Liver (tissue), 3 donors: ENCODE measurements at regions not wholly inside any gene's neighbourhood (a gene's known extent, or its start where the extent isn't known, plus 50 kb on each side); places are given as distances from the start of the nearest gene placed in this dataset.

ENCODE experiments used
- CTCF ChIP-seq: fragments of 150-350 bp; IDR thresholded peaks from 2 replicates; pipeline ENCODE4 v1.5.1; 2017; ENCODE audit warnings: improper control_type of control experiment, low read depth, low read length; ENCODE audit not compliant: missing input control
- FOXA1 ChIP-seq: IDR thresholded peaks from 2 replicates; pipeline ENCODE4 v1.6.1; 2016; ENCODE audit warnings: antibody characterized with exemption
- NR2F2 ChIP-seq: IDR thresholded peaks from 2 replicates; pipeline ENCODE4 v1.6.1; 2016; ENCODE audit warnings: antibody characterized with exemption
- REST ChIP-seq: IDR thresholded peaks from 2 replicates; pipeline ENCODE4 v1.6.1; 2016; ENCODE audit warnings: antibody characterized with exemption, mild to moderate bottlenecking
- SP1 ChIP-seq: IDR thresholded peaks from 2 replicates; pipeline ENCODE4 v1.6.1; 2018; ENCODE audit warnings: antibody characterized with exemption, mild to moderate bottlenecking
- TF ChIP-seq, protein P1 (sequence below): IDR thresholded peaks from 2 replicates; pipeline ENCODE4 v1.6.1; 2016; ENCODE audit warnings: antibody characterized with exemption
- donor health status: healthy.
- donor health status: healthy.

- no peak for TF ChIP-seq CTCF
- TF ChIP-seq, protein P1, sequence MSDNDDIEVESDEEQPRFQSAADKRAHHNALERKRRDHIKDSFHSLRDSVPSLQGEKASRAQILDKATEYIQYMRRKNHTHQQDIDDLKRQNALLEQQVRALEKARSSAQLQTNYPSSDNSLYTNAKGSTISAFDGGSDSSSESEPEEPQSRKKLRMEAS, result no peak
- TF ChIP-seq SP1, result no peak
- TF ChIP-seq NR2F2, result no peak
- no peak for TF ChIP-seq FOXA1
- TF ChIP-seq REST, result no peak
Measured at GRCh38 chr6:54579011-54579410, 267.6 kb upstream of the FAM83B start.
